ENCODE measurements at regions not wholly inside any gene's neighbourhood (a gene's known extent, or its start where the extent isn't known, plus 50 kb on each side); places are given as distances from the start of the nearest gene placed in this dataset.

- TF ChIP-seq JUND (IDR thresholded peaks at IDR 0.05; ENCODE audit: borderline replicate concordance, low read depth, low read length) (no peak), JUND (tag; IDR thresholded peaks at IDR 0.05; ENCODE audit: borderline replicate concordance, low read depth, low read length) (no peak), NR2C2 (CRISPR knock-in tag; IDR thresholded peaks at IDR 0.05) (no peak), NR2C2 (tag; IDR thresholded peaks at IDR 0.05) (no peak), CTCF (IDR thresholded peaks at IDR 0.05 in 2 of 3, conservative IDR thresholded peaks at IDR 0.05 in 1 of 3; ENCODE audit: insufficient read depth in 2 of 3, low read depth in 1 of 3, low read length in 3 of 3) (no peak), NR1H2 (CRISPR knock-in tag; IDR thresholded peaks at IDR 0.05) (no peak), REST (IDR thresholded peaks at IDR 0.05; ENCODE audit: borderline replicate concordance) (no peak), REST (CRISPR knock-in tag; IDR thresholded peaks at IDR 0.05; ENCODE audit: low read depth) (no peak)
These were observed 156.1 kb downstream of the SEC14L1 start for GRCh38 chr17:77296769-77297409.
